SK-N-SH treated with all-trans-retinoic acid at 6 μM for 48 hours (cell line): ENCODE measurements at regions not wholly inside any gene's neighbourhood (a gene's known extent, or its start where the extent isn't known, plus 50 kb on each side); places are given as distances from the start of the nearest gene placed in this dataset.

Experiments
- ARNTL ChIP-seq: fragments of 450-650 bp; formaldehyde crosslinking; IDR thresholded peaks from 2 replicates; pipeline ENCODE4 v1.5.0; 2020; ENCODE audit warnings: low read depth, mild to moderate bottlenecking, moderate library complexity, borderline replicate concordance
- BACH2 ChIP-seq: fragments of 250-450 bp; sonication (Bioruptor Pico); IDR thresholded peaks from 2 replicates; pipeline ENCODE4 v1.9.0; 2021; ENCODE audit warnings: mild to moderate bottlenecking, borderline replicate concordance
- ESRRG ChIP-seq: fragments of 250-450 bp; sonication (Bioruptor Pico); IDR thresholded peaks from 2 replicates; pipeline ENCODE4 v1.6.1; 2021; ENCODE audit warnings: mild to moderate bottlenecking
- GLIS3 ChIP-seq: fragments of 250-450 bp; sonication (Bioruptor Pico); IDR thresholded peaks from 2 replicates; pipeline ENCODE4 v1.5.0; 2020; ENCODE audit warnings: mild to moderate bottlenecking, moderate library complexity
- OSR1 ChIP-seq: fragments of 250-450 bp; sonication (Bioruptor Pico); IDR thresholded peaks from 2 replicates; pipeline ENCODE4 v1.8.0; 2022; ENCODE audit warnings: moderate library complexity, mild to moderate bottlenecking, inconsistent platforms
- PATZ1 ChIP-seq: fragments of 250-450 bp; sonication (Bioruptor Pico); IDR thresholded peaks from 2 replicates; pipeline ENCODE4 v1.8.0; 2020; ENCODE audit warnings: mild to moderate bottlenecking, moderate library complexity, borderline replicate concordance
- SNAI2 ChIP-seq: fragments of 250-450 bp; sonication (Bioruptor Pico); IDR thresholded peaks from 2 replicates; pipeline ENCODE4 v1.5.0; 2020; ENCODE audit warnings: mild to moderate bottlenecking, moderate library complexity
- TCF4 ChIP-seq: fragments of 250-450 bp; sonication (Bioruptor Pico); IDR thresholded peaks from 2 replicates; pipeline ENCODE4 v1.8.0; 2021; ENCODE audit warnings: mild to moderate bottlenecking, moderate library complexity, borderline replicate concordance
- ZFP30 ChIP-seq: fragments of 450-650 bp; formaldehyde crosslinking; IDR thresholded peaks from 2 replicates; pipeline ENCODE4 v1.5.0; 2022; ENCODE audit warnings: mild to moderate bottlenecking, moderate library complexity
- ZNF565 ChIP-seq: fragments of 450-650 bp; formaldehyde crosslinking; conservative IDR thresholded peaks from 2 replicates; pipeline ENCODE4 v1.5.0; 2020; ENCODE audit warnings: low read depth, mild to moderate bottlenecking, moderate library complexity

- TF ChIP-seq ARNTL (CRISPR knock-in tag) (no peak), PATZ1 (CRISPR knock-in tag) (no peak), TCF4 (CRISPR knock-in tag) (no peak), GLIS3 (CRISPR knock-in tag) (no peak), ESRRG (CRISPR knock-in tag) (no peak), OSR1 (CRISPR knock-in tag) (no peak), ZFP30 (CRISPR knock-in tag) (no peak), SNAI2 (CRISPR knock-in tag) (no peak), ZNF565 (CRISPR knock-in tag) (no peak), BACH2 (no peak)
These were observed 119.8 kb upstream of the PHACTR1 start for GRCh38 chr6:12596731-12597130.
